Right atrium auricular region (tissue), 2 donors: ENCODE measurements at regions not wholly inside any gene's neighbourhood (a gene's known extent, or its start where the extent isn't known, plus 50 kb on each side); places are given as distances from the start of the nearest gene placed in this dataset.

Experiments
- DNase-seq: peaks from one replicate; pipeline ENCODE4 v3.0.0-alpha.2; 2019; ENCODE audit warnings: low spot score
- H3K27ac ChIP-seq, 2 donors: fragments of 200-600 bp; sonication (generic); 1 replicate in 1 of 2; 2 replicates in 1 of 2; pipeline ENCODE4 v1.5.1; 2016 to 2019
- H3K27me3 ChIP-seq, 2 donors: fragments of 200-600 bp; sonication (generic); one replicate each; pipeline versions ENCODE4 v1.5.1 to v1.6.0; 2017 to 2019
- H3K36me3 ChIP-seq: fragments of 200-600 bp; sonication (generic); one replicate; pipeline ENCODE4 v1.5.1; 2016
- H3K4me1 ChIP-seq, 2 donors: fragments of 200-600 bp; sonication (generic); one replicate each; pipeline versions ENCODE4 v1.5.1 to v1.6.0; 2017 to 2019
- H3K4me3 ChIP-seq, 2 donors: fragments of 200-600 bp; sonication (generic); 1 replicate in 1 of 2; 2 replicates in 1 of 2; pipeline ENCODE4 v1.5.1; 2017 to 2019; ENCODE audit warnings: mild to moderate bottlenecking in 1 of 2, moderate library complexity in 1 of 2
- H3K9me3 ChIP-seq, 2 donors: fragments of 200-600 bp; sonication (generic); one replicate each; pipeline ENCODE4 v1.5.1; 2019
- TF ChIP-seq, protein P1 (sequence below), 2 donors: fragments of 200-600 bp; sonication (generic); IDR thresholded peaks; one replicate each; pipeline ENCODE4 v1.5.1; 2019; ENCODE audit warnings: antibody characterized with exemption in 2 of 2

DNA sequence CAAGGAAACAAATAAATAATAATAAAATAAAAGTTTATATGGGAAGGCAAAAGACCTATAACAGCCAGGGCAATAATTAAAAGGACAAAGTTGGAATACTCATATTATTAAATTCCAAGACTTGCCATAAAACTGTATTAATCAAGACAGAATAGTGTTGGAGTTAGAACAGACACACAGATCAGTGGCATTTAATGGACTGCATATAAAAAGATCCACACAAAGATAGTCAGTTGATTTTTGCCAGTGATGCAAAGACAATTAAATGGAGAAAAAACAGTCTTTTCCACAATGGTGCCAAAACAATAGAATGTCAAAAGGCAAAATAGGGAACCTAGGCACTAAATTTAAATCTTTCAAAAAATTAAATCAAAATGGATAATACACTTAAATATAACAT lies 587.1 kb upstream of the GRIA3 start:
- Histone ChIP-seq H3K4me3 (no peak overlapping the region), H3K4me1 (no peaks in the 10 kb centered on the region), H3K27ac (no peak overlapping the region), H3K9me3 (no peaks in the 10 kb centered on the region), H3K36me3 (no peaks in the 10 kb centered on the region), H3K27me3 (no peaks in the 10 kb centered on the region)
- no peak for DNase-seq
- TF ChIP-seq, protein P1, sequence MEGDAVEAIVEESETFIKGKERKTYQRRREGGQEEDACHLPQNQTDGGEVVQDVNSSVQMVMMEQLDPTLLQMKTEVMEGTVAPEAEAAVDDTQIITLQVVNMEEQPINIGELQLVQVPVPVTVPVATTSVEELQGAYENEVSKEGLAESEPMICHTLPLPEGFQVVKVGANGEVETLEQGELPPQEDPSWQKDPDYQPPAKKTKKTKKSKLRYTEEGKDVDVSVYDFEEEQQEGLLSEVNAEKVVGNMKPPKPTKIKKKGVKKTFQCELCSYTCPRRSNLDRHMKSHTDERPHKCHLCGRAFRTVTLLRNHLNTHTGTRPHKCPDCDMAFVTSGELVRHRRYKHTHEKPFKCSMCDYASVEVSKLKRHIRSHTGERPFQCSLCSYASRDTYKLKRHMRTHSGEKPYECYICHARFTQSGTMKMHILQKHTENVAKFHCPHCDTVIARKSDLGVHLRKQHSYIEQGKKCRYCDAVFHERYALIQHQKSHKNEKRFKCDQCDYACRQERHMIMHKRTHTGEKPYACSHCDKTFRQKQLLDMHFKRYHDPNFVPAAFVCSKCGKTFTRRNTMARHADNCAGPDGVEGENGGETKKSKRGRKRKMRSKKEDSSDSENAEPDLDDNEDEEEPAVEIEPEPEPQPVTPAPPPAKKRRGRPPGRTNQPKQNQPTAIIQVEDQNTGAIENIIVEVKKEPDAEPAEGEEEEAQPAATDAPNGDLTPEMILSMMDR (IDR thresholded peaks at IDR 0.05), result no peak

DNA sequence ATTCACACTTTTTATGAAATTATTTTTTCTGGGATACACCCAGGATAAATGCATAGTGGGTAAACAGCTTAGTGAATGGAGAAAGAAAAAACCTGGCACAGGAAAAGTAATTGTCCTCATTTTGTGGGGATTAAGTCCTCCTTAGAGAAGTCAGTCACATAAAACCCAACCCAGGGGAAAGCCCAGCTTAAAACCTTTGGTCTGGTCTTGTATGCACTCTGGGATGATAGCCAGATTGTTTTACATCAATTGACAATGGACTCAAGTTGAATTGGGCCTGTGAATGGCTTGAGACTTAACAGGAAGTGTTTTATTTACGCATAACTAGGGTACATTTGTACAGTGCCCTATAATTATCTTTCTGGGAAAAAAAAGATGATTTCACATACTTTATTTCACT lies 561.3 kb upstream of the GRIA3 start:
- no peaks in the 10 kb centered on the region for H3K27me3 ChIP-seq
- no peak overlapping the region for H3K4me3 ChIP-seq
- H3K36me3 ChIP-seq, result no peaks in the 10 kb centered on the region
- peaks cover 0 to 5% of the 10 kb centered on the region in 2 donors for H3K9me3 ChIP-seq
- H3K4me1 ChIP-seq, result no peaks in the 10 kb centered on the region
- no peak overlapping the region for H3K27ac ChIP-seq
- TF ChIP-seq, protein P1 (IDR thresholded peaks at IDR 0.05), result no peak
- DNase-seq, result no peak

DNA sequence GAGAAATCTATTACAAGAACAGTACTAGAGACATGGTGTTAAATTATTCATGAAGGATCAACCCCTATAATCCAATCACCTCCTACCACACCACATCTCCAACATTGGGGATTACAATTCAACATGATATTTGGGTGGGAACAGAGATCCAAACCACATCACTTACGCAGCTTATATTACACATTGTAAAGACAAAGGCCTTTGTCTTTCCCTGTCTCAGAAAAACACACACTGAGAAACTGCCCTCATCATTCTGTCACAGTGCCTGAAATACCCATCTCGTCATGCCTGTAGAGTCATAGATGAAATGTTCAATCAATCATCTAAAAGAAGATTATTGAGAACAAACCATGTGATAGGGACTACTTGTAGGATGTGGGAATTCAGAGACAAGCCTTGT lies 558.8 kb upstream of the GRIA3 start:
- DNase-seq, result no peak
- Histone ChIP-seq H3K4me3 (no peak overlapping the region), H3K27ac (no peak overlapping the region), H3K27me3 (no peaks in the 10 kb centered on the region), H3K9me3 (no peaks in the 10 kb centered on the region), H3K4me1 (no peaks in the 10 kb centered on the region), H3K36me3 (no peaks in the 10 kb centered on the region)
- TF ChIP-seq, protein P1 (IDR thresholded peaks at IDR 0.05), result no peak

DNA sequence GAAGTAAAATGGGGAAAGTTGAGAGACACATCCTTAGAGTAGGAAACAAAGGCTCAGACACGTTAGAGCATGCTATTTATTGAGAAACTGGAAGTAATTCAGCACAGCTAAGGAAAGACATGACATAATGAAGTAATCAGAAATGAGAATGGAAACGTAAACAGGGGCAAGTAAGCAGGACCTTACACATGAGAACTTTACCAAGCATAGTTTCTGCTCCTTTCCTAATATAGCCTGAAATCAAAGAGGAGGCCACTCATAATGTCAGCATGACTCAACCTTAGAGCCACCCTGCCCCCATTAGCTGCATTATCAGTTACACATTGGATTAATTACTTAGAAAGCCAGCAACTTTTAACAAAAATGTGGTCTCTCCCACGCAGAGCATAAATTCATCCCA lies 558.3 kb upstream of the GRIA3 start:
- TF ChIP-seq, protein P1 (IDR thresholded peaks at IDR 0.05), result no peak
- no peaks in the 10 kb centered on the region for H3K4me1 ChIP-seq
- H3K27me3 ChIP-seq, result no peaks in the 10 kb centered on the region
- no peak overlapping the region for H3K4me3 ChIP-seq
- no peaks in the 10 kb centered on the region for H3K36me3 ChIP-seq
- DNase-seq, result no peak
- H3K9me3 ChIP-seq, result no peaks in the 10 kb centered on the region
- no peak overlapping the region for H3K27ac ChIP-seq

DNA sequence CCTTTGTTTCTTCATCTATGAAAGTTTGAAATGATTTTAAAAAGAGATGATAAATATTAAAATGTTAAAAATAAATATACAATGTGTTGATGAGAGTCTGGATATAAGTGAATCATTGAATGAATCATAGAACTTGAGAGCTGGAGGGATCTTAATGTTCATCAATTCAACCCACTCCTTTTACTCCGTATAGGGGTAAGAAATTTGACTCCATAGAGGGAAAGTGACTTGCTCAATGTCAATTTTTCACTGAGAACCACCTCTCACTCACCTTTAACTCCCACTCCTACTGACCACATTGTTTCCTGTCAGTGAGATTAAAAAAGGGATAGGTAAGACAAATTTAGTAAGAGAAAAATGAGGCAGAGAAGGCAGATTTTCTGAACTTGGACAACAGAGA lies 557.2 kb upstream of the GRIA3 start:
- no peak overlapping the region for H3K27ac ChIP-seq
- H3K4me3 ChIP-seq, result no peak overlapping the region
- H3K36me3 ChIP-seq, result no peaks in the 10 kb centered on the region
- TF ChIP-seq, protein P1 (IDR thresholded peaks at IDR 0.05), result no peak
- no peak for DNase-seq
- H3K4me1 ChIP-seq, result no peaks in the 10 kb centered on the region
- no peaks in the 10 kb centered on the region for H3K9me3 ChIP-seq
- H3K27me3 ChIP-seq, result no peaks in the 10 kb centered on the region

DNA sequence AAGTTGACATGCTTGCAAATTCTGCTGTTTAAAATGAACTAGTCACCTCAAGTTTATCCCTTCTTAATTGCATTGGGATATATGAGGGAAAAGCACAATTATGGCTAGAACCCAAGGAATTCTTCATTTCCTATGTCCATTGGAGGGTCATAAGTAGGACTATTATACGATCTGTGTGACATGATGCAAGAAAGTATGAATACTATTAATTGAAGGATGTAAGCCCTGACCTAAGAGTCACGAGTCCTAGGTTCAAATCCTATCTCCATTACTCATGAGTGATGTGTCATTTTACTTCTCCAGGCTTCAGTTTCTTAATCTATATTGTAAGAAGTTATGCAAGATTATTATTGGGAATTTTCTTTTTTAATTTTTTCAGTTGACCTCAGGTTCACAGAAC lies 542.9 kb upstream of the GRIA3 start:
- DNase-seq, result no peak
- H3K4me1 ChIP-seq, result no peaks in the 10 kb centered on the region
- no peaks in the 10 kb centered on the region for H3K36me3 ChIP-seq
- no peaks in the 10 kb centered on the region for H3K9me3 ChIP-seq
- TF ChIP-seq, protein P1 (IDR thresholded peaks at IDR 0.05), result no peak
- H3K27me3 ChIP-seq, result no peaks in the 10 kb centered on the region
- H3K4me3 ChIP-seq, result no peak overlapping the region
- no peak overlapping the region for H3K27ac ChIP-seq
